ENCODE measurements at regions not wholly inside any gene's neighbourhood (a gene's known extent, or its start where the extent isn't known, plus 50 kb on each side); places are given as distances from the start of the nearest gene placed in this dataset.

DNA sequence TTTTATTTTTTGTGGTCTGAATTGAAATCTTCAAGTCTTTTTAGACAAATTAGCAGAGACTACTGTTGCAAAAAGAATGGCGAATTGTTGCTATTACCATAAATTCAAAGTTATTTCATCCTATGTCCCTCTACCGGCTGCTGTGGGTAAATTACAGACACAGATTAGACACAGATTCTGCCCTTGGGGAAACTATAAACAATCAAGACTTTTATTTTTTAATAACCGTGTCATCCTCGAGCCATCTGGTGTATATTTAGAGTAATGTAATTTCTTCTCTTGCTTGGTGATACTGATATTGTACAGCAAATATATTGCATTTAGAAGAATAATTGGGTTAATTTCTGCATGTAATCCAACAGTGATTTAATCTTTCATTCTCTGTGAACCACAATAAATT is 228.0 kb upstream of the ADAMTSL1 start:
- no peak overlapping the region for H3K4me2 ChIP-seq (ENCODE audit: low read depth, low read length, poor library complexity, severe bottlenecking)
- no peaks in the 10 kb centered on the region for H3K4me1 ChIP-seq (ENCODE audit: low read length)
- H3K79me2 ChIP-seq (ENCODE audit: low read length), result no peaks in the 10 kb centered on the region
- no peak for DNase-seq
- no peaks in the 10 kb centered on the region for H3K27me3 ChIP-seq (ENCODE audit: low read length)
- no peaks in the 10 kb centered on the region for H3K9me3 ChIP-seq (ENCODE audit: low read length)
- no peak overlapping the region for H3K4me3 ChIP-seq (ENCODE audit: low read length)
- H4K20me1 ChIP-seq (ENCODE audit: insufficient read depth, low read depth, low read length), result no peaks in the 10 kb centered on the region
- H3K36me3 ChIP-seq (ENCODE audit: insufficient read depth, low read length), result no peaks in the 10 kb centered on the region
- no peak overlapping the region for H2AFZ ChIP-seq (ENCODE audit: low read length)
- H3K27ac ChIP-seq (ENCODE audit: low read length), result no peak overlapping the region
- no peaks in the 10 kb centered on the region for H3K9me2 ChIP-seq (replicated peaks; ENCODE audit: insufficient read depth, low read length)
- H3K9ac ChIP-seq (ENCODE audit: low read length), result no peak overlapping the region

DNA sequence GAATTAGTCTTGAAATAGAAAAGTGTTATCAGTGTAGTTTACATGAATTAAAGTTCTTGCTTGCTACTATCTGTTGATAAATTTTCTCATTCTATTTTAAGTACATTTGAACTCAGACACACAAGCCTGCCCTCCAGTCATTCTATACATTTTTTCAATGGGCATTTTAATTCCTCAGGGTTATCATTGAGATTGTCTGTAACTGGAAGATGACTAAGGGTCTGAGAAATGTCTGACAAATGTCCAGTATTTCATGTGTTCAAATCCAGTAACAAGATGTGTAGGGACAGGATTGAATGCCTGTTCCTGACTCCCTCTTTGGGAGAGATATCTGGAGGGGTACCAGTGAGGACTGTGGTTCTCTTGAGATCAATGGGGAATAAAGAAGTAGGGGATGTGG is 223.9 kb upstream of the ADAMTSL1 start:
- Histone ChIP-seq H3K27ac (ENCODE audit: low read length) (no peak overlapping the region), H2AFZ (ENCODE audit: low read length) (no peak overlapping the region), H3K9me3 (ENCODE audit: low read length) (no peaks in the 10 kb centered on the region), H4K20me1 (ENCODE audit: insufficient read depth, low read depth, low read length) (no peaks in the 10 kb centered on the region), H3K79me2 (ENCODE audit: low read length) (no peaks in the 10 kb centered on the region), H3K4me3 (ENCODE audit: low read length) (no peak overlapping the region), H3K9ac (ENCODE audit: low read length) (no peak overlapping the region), H3K4me1 (ENCODE audit: low read length) (no peaks in the 10 kb centered on the region), H3K9me2 (replicated peaks; ENCODE audit: insufficient read depth, low read length) (no peaks in the 10 kb centered on the region), H3K4me2 (ENCODE audit: low read depth, low read length, poor library complexity, severe bottlenecking) (no peak overlapping the region), H3K36me3 (ENCODE audit: insufficient read depth, low read length) (no peaks in the 10 kb centered on the region), H3K27me3 (ENCODE audit: low read length) (no peaks in the 10 kb centered on the region)
- peak; percentile 30 for DNase-seq

DNA sequence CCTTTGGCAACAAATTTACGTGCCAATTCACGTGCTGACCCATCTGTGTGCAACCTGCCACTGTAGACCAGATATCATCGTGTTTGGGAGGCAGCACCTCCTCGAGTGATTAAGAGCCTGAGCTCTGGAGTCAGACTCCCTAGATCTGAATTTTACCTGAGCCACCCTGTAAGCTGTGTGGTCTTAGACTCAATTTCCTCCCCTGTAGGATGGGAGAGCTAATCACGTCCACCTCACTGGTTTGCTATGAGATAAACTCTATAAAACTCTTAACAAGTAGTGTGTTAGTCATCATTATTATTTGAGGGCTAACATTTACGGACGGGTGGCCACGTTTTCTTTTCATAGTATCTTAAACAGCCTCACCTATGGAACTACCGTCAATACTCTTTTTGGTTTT is 220.0 kb upstream of the ADAMTSL1 start:
- no peaks in the 10 kb centered on the region for H3K36me3 ChIP-seq (ENCODE audit: insufficient read depth, low read length)
- H4K20me1 ChIP-seq (ENCODE audit: insufficient read depth, low read depth, low read length), result no peaks in the 10 kb centered on the region
- H2AFZ ChIP-seq (ENCODE audit: low read length), result no peak overlapping the region
- no peak overlapping the region for H3K4me3 ChIP-seq (ENCODE audit: low read length)
- H3K4me1 ChIP-seq (ENCODE audit: low read length), result no peaks in the 10 kb centered on the region
- H3K9ac ChIP-seq (ENCODE audit: low read length), result no peak overlapping the region
- H3K79me2 ChIP-seq (ENCODE audit: low read length), result no peaks in the 10 kb centered on the region
- H3K9me3 ChIP-seq (ENCODE audit: low read length), result no peaks in the 10 kb centered on the region
- no peaks in the 10 kb centered on the region for H3K9me2 ChIP-seq (replicated peaks; ENCODE audit: insufficient read depth, low read length)
- H3K27ac ChIP-seq (ENCODE audit: low read length), result no peak overlapping the region
- no peak overlapping the region for H3K4me2 ChIP-seq (ENCODE audit: low read depth, low read length, poor library complexity, severe bottlenecking)
- no peaks in the 10 kb centered on the region for H3K27me3 ChIP-seq (ENCODE audit: low read length)
- peak; percentile 5 for DNase-seq

DNA sequence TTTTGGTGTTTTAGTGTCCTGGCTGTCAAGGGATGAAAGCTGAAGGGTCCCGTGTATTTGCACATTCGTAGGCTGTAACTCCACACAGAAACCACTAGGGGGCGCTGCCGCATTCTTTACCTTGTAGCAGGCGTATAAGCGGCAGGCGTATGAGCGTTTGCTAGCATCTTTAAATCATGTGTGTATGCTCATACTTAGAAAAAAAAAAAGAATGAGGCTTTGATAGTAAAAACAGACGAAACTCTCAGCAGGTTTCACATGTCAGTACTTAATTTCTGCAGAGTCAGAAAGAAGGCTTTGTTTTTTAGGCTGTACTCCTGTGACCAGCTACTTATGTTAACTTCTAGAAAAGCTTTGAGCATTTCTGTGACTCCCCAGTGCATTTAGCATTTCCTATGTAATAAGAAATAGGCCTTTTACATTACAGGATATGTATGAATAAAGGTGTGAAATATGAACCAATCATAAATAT is 218.8 kb upstream of the ADAMTSL1 start:
- peak; percentile 89 for DNase-seq
- Histone ChIP-seq H3K4me2 (ENCODE audit: low read depth, low read length, poor library complexity, severe bottlenecking) (no peak overlapping the region), H3K4me3 (ENCODE audit: low read length) (no peak overlapping the region), H2AFZ (ENCODE audit: low read length) (no peak overlapping the region), H3K9me2 (replicated peaks; ENCODE audit: insufficient read depth, low read length) (no peaks in the 10 kb centered on the region), H3K79me2 (ENCODE audit: low read length) (no peaks in the 10 kb centered on the region), H4K20me1 (ENCODE audit: insufficient read depth, low read depth, low read length) (no peaks in the 10 kb centered on the region), H3K9ac (ENCODE audit: low read length) (no peak overlapping the region), H3K9me3 (ENCODE audit: low read length) (no peaks in the 10 kb centered on the region), H3K4me1 (ENCODE audit: low read length) (no peaks in the 10 kb centered on the region), H3K27ac (ENCODE audit: low read length) (no peak overlapping the region), H3K36me3 (ENCODE audit: insufficient read depth, low read length) (no peaks in the 10 kb centered on the region), H3K27me3 (ENCODE audit: low read length) (no peaks in the 10 kb centered on the region)

DNA sequence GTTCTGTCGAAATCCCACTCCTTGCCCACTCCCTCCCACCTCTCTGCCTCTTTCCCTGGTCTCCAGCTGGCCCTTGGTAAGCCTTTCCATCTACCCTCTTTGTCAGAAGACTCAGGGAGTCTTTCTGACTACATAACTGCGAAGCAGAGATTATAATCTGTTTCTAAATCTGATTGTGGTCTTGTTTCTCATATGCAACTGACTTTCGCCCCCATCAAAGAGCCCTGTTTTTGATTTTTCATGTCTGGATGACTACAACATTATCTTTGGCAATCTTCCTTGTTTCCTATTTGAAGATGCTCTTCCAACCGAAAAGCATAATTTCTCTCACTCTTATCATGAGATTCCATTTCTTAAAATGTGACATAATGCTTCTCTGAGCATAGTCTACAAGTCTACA is 218.2 kb upstream of the ADAMTSL1 start:
- Histone ChIP-seq H3K9me3 (ENCODE audit: low read length) (no peaks in the 10 kb centered on the region), H3K9ac (ENCODE audit: low read length) (no peak overlapping the region), H2AFZ (ENCODE audit: low read length) (no peak overlapping the region), H3K27me3 (ENCODE audit: low read length) (no peaks in the 10 kb centered on the region), H3K79me2 (ENCODE audit: low read length) (no peaks in the 10 kb centered on the region), H3K4me2 (ENCODE audit: low read depth, low read length, poor library complexity, severe bottlenecking) (no peak overlapping the region), H3K27ac (ENCODE audit: low read length) (no peak overlapping the region), H3K4me3 (ENCODE audit: low read length) (no peak overlapping the region), H3K36me3 (ENCODE audit: insufficient read depth, low read length) (no peaks in the 10 kb centered on the region), H4K20me1 (ENCODE audit: insufficient read depth, low read depth, low read length) (no peaks in the 10 kb centered on the region), H3K4me1 (ENCODE audit: low read length) (no peaks in the 10 kb centered on the region), H3K9me2 (replicated peaks; ENCODE audit: insufficient read depth, low read length) (no peaks in the 10 kb centered on the region)
- DNase-seq, result peak; percentile 27

DNA sequence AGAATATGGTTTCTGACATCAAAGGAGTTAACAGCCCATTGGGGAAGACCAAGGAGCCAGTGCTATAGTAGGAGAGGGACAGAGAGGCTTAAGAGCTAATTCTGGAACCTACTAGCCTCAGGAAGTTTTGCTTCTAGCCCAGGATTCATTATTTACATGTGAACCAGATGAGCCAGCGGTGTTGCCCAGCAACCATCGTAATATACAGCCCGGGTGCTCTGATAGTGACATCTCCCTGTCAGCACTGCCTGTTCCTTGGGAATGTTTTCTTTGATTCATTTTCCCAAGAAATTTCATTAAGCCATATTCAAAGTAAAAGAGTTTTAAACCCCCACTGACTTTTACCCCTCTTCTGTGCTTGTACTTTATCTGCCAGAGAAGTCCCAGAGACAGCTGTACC is 217.4 kb upstream of the ADAMTSL1 start:
- Histone ChIP-seq H2AFZ (ENCODE audit: low read length) (no peak overlapping the region), H3K9me3 (ENCODE audit: low read length) (no peaks in the 10 kb centered on the region), H3K9ac (ENCODE audit: low read length) (no peak overlapping the region), H3K27me3 (ENCODE audit: low read length) (no peaks in the 10 kb centered on the region), H4K20me1 (ENCODE audit: insufficient read depth, low read depth, low read length) (no peaks in the 10 kb centered on the region), H3K4me2 (ENCODE audit: low read depth, low read length, poor library complexity, severe bottlenecking) (no peak overlapping the region), H3K36me3 (ENCODE audit: insufficient read depth, low read length) (no peaks in the 10 kb centered on the region), H3K9me2 (replicated peaks; ENCODE audit: insufficient read depth, low read length) (no peaks in the 10 kb centered on the region), H3K27ac (ENCODE audit: low read length) (no peak overlapping the region), H3K79me2 (ENCODE audit: low read length) (no peaks in the 10 kb centered on the region), H3K4me1 (ENCODE audit: low read length) (no peaks in the 10 kb centered on the region), H3K4me3 (ENCODE audit: low read length) (no peak overlapping the region)
- peak; percentile 38 for DNase-seq

DNA sequence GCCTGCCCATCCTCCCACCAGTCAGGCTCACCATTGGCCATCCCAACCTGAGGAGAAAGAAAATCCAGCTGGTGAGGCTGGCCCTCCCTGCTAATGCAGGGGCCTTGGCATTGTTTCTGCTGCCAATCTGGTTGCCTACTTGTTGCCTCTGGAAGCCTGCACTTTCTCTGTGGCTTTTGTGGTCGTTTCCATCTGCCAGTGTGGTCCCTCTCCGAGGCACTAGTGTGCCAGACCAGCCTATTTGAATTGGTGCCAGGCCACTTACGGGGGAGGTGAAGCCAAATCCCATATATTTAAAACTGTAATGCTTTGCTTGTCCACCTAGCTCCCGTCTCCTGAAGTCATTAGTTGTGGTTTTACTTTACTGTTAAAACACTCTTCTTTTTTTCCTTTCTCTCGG is 213.4 kb upstream of the ADAMTSL1 start:
- Histone ChIP-seq H3K9ac (ENCODE audit: low read length) (no peak overlapping the region), H2AFZ (ENCODE audit: low read length) (no peak overlapping the region), H3K4me2 (ENCODE audit: low read depth, low read length, poor library complexity, severe bottlenecking) (no peak overlapping the region), H3K27ac (ENCODE audit: low read length) (no peak overlapping the region), H3K36me3 (ENCODE audit: insufficient read depth, low read length) (no peaks in the 10 kb centered on the region), H3K9me3 (ENCODE audit: low read length) (no peaks in the 10 kb centered on the region), H4K20me1 (ENCODE audit: insufficient read depth, low read depth, low read length) (no peaks in the 10 kb centered on the region), H3K79me2 (ENCODE audit: low read length) (no peaks in the 10 kb centered on the region), H3K4me3 (ENCODE audit: low read length) (no peak overlapping the region), H3K27me3 (ENCODE audit: low read length) (no peaks in the 10 kb centered on the region), H3K9me2 (replicated peaks; ENCODE audit: insufficient read depth, low read length) (no peaks in the 10 kb centered on the region), H3K4me1 (ENCODE audit: low read length) (no peaks in the 10 kb centered on the region)
- peak; percentile 22 for DNase-seq

DNA sequence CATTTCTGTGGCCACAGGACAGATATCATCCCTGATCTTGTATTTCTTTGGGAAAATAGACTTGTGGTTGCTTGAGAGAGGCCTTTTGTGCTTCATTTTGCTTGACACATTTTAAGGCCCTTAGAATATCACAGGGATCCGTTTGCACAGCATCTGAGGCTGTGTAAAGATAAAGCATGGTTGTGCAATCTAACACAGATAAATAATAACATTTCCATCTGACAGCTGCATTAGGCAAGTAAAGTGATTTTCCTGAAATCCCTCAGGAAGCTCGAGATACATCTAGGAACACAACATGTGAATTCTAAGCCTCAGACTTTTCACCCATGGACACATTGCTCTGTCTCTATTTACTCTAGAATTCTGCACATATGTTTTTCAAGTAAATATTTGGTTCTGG is 212.8 kb upstream of the ADAMTSL1 start:
- Histone ChIP-seq H3K4me2 (ENCODE audit: low read depth, low read length, poor library complexity, severe bottlenecking) (no peak overlapping the region), H2AFZ (ENCODE audit: low read length) (no peak overlapping the region), H3K36me3 (ENCODE audit: insufficient read depth, low read length) (no peaks in the 10 kb centered on the region), H3K4me3 (ENCODE audit: low read length) (no peak overlapping the region), H3K27me3 (ENCODE audit: low read length) (no peaks in the 10 kb centered on the region), H3K9ac (ENCODE audit: low read length) (no peak overlapping the region), H3K4me1 (ENCODE audit: low read length) (no peaks in the 10 kb centered on the region), H3K27ac (ENCODE audit: low read length) (no peak overlapping the region), H4K20me1 (ENCODE audit: insufficient read depth, low read depth, low read length) (no peaks in the 10 kb centered on the region), H3K9me3 (ENCODE audit: low read length) (no peaks in the 10 kb centered on the region), H3K79me2 (ENCODE audit: low read length) (no peaks in the 10 kb centered on the region), H3K9me2 (replicated peaks; ENCODE audit: insufficient read depth, low read length) (no peaks in the 10 kb centered on the region)
- peak; percentile 21 for DNase-seq

DNA sequence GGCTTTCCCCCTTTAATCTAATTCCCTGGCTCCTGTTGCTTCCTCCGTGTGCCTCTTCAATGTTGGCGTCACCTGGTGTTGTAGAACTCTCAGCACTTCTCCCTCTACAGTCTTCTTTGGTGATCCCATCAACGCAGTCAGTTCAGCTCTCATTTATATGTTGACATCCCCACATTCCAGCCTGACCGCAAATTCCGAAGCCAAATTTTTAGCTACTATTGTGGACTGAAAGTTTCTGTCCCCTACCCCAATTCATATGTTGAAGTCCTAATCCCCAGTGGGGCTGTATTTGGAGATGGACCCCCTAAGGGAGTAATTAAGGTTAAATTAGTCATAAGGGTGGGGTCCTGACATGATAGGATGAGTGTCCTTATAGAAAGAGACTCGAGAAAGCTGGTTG is 210.6 kb upstream of the ADAMTSL1 start:
- Histone ChIP-seq H2AFZ (ENCODE audit: low read length) (no peak overlapping the region), H3K4me2 (ENCODE audit: low read depth, low read length, poor library complexity, severe bottlenecking) (no peak overlapping the region), H3K9me2 (replicated peaks; ENCODE audit: insufficient read depth, low read length) (no peaks in the 10 kb centered on the region), H3K4me1 (ENCODE audit: low read length) (no peaks in the 10 kb centered on the region), H4K20me1 (ENCODE audit: insufficient read depth, low read depth, low read length) (no peaks in the 10 kb centered on the region), H3K9ac (ENCODE audit: low read length) (no peak overlapping the region), H3K9me3 (ENCODE audit: low read length) (no peaks in the 10 kb centered on the region), H3K27me3 (ENCODE audit: low read length) (no peaks in the 10 kb centered on the region), H3K36me3 (ENCODE audit: insufficient read depth, low read length) (no peaks in the 10 kb centered on the region), H3K79me2 (ENCODE audit: low read length) (no peaks in the 10 kb centered on the region), H3K4me3 (ENCODE audit: low read length) (no peak overlapping the region), H3K27ac (ENCODE audit: low read length) (no peak overlapping the region)
- no peak for DNase-seq
